ENCODE measurements at regions not wholly inside any gene's neighbourhood (a gene's known extent, or its start where the extent isn't known, plus 50 kb on each side); places are given as distances from the start of the nearest gene placed in this dataset.

- TF ChIP-seq POLR2AphosphoS5 (IDR thresholded peaks at IDR 0.05): no peak
- no peak for TF ChIP-seq POLR2A (IDR thresholded peaks at IDR 0.05)
Measured at GRCh38 chr4:122976111-122976510, 53.7 kb upstream of the NUDT6 start.
